T-helper 1 cell treated with Interleukin-12 subunit alpha and Interleukin-12 subunit beta and Interleukin-4 antibody, amounts not matched to agents 30 μg/mL and 1 μg/mL, for 36 hours (primary cell): ENCODE measurements at regions not wholly inside any gene's neighbourhood (a gene's known extent, or its start where the extent isn't known, plus 50 kb on each side); places are given as distances from the start of the nearest gene placed in this dataset.

Source experiments
- H3K27ac Mint-ChIP-seq: one replicate; pipeline ENCODE4 v1.8.0; 2021; ENCODE audit warnings: mild to moderate bottlenecking, mixed read lengths
- H3K27me3 Mint-ChIP-seq: one replicate; pipeline ENCODE4 v1.8.0; 2021; ENCODE audit warnings: low read depth, mixed read lengths
- H3K36me3 Mint-ChIP-seq: one replicate; pipeline ENCODE4 v1.8.0; 2021; ENCODE audit warnings: low read depth, mixed read lengths
- H3K4me1 Mint-ChIP-seq: one replicate; pipeline ENCODE4 v1.8.0; 2021; ENCODE audit warnings: low read depth, mixed read lengths
- H3K4me3 Mint-ChIP-seq: one replicate; pipeline ENCODE4 v1.8.0; 2021; ENCODE audit warnings: mild to moderate bottlenecking, moderate library complexity, mixed read lengths
- H3K9me3 Mint-ChIP-seq: one replicate; pipeline ENCODE4 v1.8.0; 2021; ENCODE audit warnings: mixed read lengths

GRCh38 chr15:87429754-87430153 lies 826.8 kb downstream of the NTRK3 start:
- H3K4me3 Mint-ChIP-seq: no peak overlapping the region
- H3K4me1 Mint-ChIP-seq: no peaks in the 10 kb centered on the region
- no peaks in the 10 kb centered on the region for H3K9me3 Mint-ChIP-seq
- H3K27me3 Mint-ChIP-seq: no peaks in the 10 kb centered on the region
- H3K27ac Mint-ChIP-seq: no peak overlapping the region
- no peaks in the 10 kb centered on the region for H3K36me3 Mint-ChIP-seq

- H3K4me3 Mint-ChIP-seq: no peak overlapping the region
Measured at GRCh38 chr15:87420017-87420416, 836.5 kb downstream of the NTRK3 start.

GRCh38 chr15:87419344-87419743 lies 837.2 kb downstream of the NTRK3 start:
- H3K4me3 Mint-ChIP-seq: no peak overlapping the region
- H3K27ac Mint-ChIP-seq: no peak overlapping the region
- no peaks in the 10 kb centered on the region for H3K9me3 Mint-ChIP-seq
- H3K4me1 Mint-ChIP-seq: no peaks in the 10 kb centered on the region
- no peaks in the 10 kb centered on the region for H3K36me3 Mint-ChIP-seq
- H3K27me3 Mint-ChIP-seq: no peaks in the 10 kb centered on the region

More at GRCh38 chr15:87420017-87420416, 836.5 kb downstream of the NTRK3 start:
- Mint-ChIP-seq H3K9me3 (no peaks in the 10 kb centered on the region), H3K27me3 (no peaks in the 10 kb centered on the region), H3K36me3 (no peaks in the 10 kb centered on the region), H3K4me1 (no peaks in the 10 kb centered on the region), H3K27ac (no peak overlapping the region)

- no peaks in the 10 kb centered on the region for H3K9me3 Mint-ChIP-seq
- H3K36me3 Mint-ChIP-seq: no peaks in the 10 kb centered on the region
- H3K27me3 Mint-ChIP-seq: no peaks in the 10 kb centered on the region
- no peaks in the 10 kb centered on the region for H3K4me1 Mint-ChIP-seq
- no peak overlapping the region for H3K4me3 Mint-ChIP-seq
- H3K27ac Mint-ChIP-seq: no peak overlapping the region
Measured at GRCh38 chr15:87416591-87417257, 839.8 kb downstream of the NTRK3 start.

- H3K27ac Mint-ChIP-seq: no peak overlapping the region
- H3K9me3 Mint-ChIP-seq: no peaks in the 10 kb centered on the region
- H3K36me3 Mint-ChIP-seq: no peaks in the 10 kb centered on the region
- H3K27me3 Mint-ChIP-seq: no peaks in the 10 kb centered on the region
- H3K4me3 Mint-ChIP-seq: no peak overlapping the region
- no peaks in the 10 kb centered on the region for H3K4me1 Mint-ChIP-seq
Measured at GRCh38 chr15:87408902-87409301, 847.6 kb downstream of the NTRK3 start.

- Mint-ChIP-seq H3K4me3 (no peak overlapping the region), H3K27ac (no peak overlapping the region), H3K4me1 (no peaks in the 10 kb centered on the region), H3K36me3 (no peaks in the 10 kb centered on the region), H3K27me3 (no peaks in the 10 kb centered on the region), H3K9me3 (peaks cover 6% of the 10 kb centered on the region)
Measured at GRCh38 chr15:87403973-87404372, 852.6 kb downstream of the NTRK3 start.

- H3K9me3 Mint-ChIP-seq: peaks cover 6% of the 10 kb centered on the region
- H3K36me3 Mint-ChIP-seq: no peaks in the 10 kb centered on the region
- no peaks in the 10 kb centered on the region for H3K27me3 Mint-ChIP-seq
- no peaks in the 10 kb centered on the region for H3K4me1 Mint-ChIP-seq
- H3K4me3 Mint-ChIP-seq: no peak overlapping the region
- no peak overlapping the region for H3K27ac Mint-ChIP-seq
Measured at GRCh38 chr15:87401973-87402372, 854.6 kb downstream of the NTRK3 start.

- Mint-ChIP-seq H3K36me3 (no peaks in the 10 kb centered on the region), H3K27me3 (no peaks in the 10 kb centered on the region), H3K4me1 (no peaks in the 10 kb centered on the region), H3K27ac (no peak overlapping the region), H3K4me3 (no peak overlapping the region), H3K9me3 (peaks cover 9% of the 10 kb centered on the region)
Measured at GRCh38 chr15:87394676-87395075, 861.9 kb downstream of the NTRK3 start.

- no peak overlapping the region for H3K4me3 Mint-ChIP-seq
Measured at GRCh38 chr15:87387766-87388165, 868.8 kb downstream of the NTRK3 start.

GRCh38 chr15:87374339-87374738 lies 882.2 kb downstream of the NTRK3 start:
- Mint-ChIP-seq H3K36me3 (no peaks in the 10 kb centered on the region), H3K27me3 (no peaks in the 10 kb centered on the region), H3K4me3 (no peak overlapping the region), H3K27ac (no peak overlapping the region), H3K4me1 (no peaks in the 10 kb centered on the region), H3K9me3 (peaks cover 6% of the 10 kb centered on the region)

More at GRCh38 chr15:87387766-87388165, 868.8 kb downstream of the NTRK3 start:
- Mint-ChIP-seq H3K27me3 (no peaks in the 10 kb centered on the region), H3K4me1 (no peaks in the 10 kb centered on the region), H3K9me3 (peaks cover 21% of the 10 kb centered on the region), H3K27ac (no peak overlapping the region), H3K36me3 (no peaks in the 10 kb centered on the region)

GRCh38 chr15:87369269-87369668 lies 887.3 kb downstream of the NTRK3 start:
- H3K27ac Mint-ChIP-seq: no peak overlapping the region
- no peaks in the 10 kb centered on the region for H3K36me3 Mint-ChIP-seq
- no peak overlapping the region for H3K4me3 Mint-ChIP-seq
- H3K27me3 Mint-ChIP-seq: no peaks in the 10 kb centered on the region
- no peaks in the 10 kb centered on the region for H3K4me1 Mint-ChIP-seq
- no peaks in the 10 kb centered on the region for H3K9me3 Mint-ChIP-seq

GRCh38 chr15:87368511-87368910 lies 888.0 kb downstream of the NTRK3 start:
- no peaks in the 10 kb centered on the region for H3K27me3 Mint-ChIP-seq
- no peak overlapping the region for H3K4me3 Mint-ChIP-seq
- no peaks in the 10 kb centered on the region for H3K36me3 Mint-ChIP-seq
- H3K9me3 Mint-ChIP-seq: no peaks in the 10 kb centered on the region
- no peaks in the 10 kb centered on the region for H3K4me1 Mint-ChIP-seq
- H3K27ac Mint-ChIP-seq: no peak overlapping the region

- H3K9me3 Mint-ChIP-seq: no peaks in the 10 kb centered on the region
Measured at GRCh38 chr15:87365186-87365585, 891.4 kb downstream of the NTRK3 start.

GRCh38 chr15:87362531-87362930 lies 894.0 kb downstream of the NTRK3 start:
- Mint-ChIP-seq H3K9me3 (no peaks in the 10 kb centered on the region), H3K36me3 (no peaks in the 10 kb centered on the region), H3K4me3 (no peak overlapping the region), H3K27me3 (no peaks in the 10 kb centered on the region), H3K27ac (no peak overlapping the region), H3K4me1 (no peaks in the 10 kb centered on the region)

More at GRCh38 chr15:87365186-87365585, 891.4 kb downstream of the NTRK3 start:
- Mint-ChIP-seq H3K27ac (no peak overlapping the region), H3K36me3 (no peaks in the 10 kb centered on the region), H3K4me1 (no peaks in the 10 kb centered on the region), H3K4me3 (no peak overlapping the region), H3K27me3 (no peaks in the 10 kb centered on the region)

GRCh38 chr15:87357637-87358313 lies 898.8 kb downstream of the NTRK3 start:
- H3K27me3 Mint-ChIP-seq: no peaks in the 10 kb centered on the region
- H3K4me3 Mint-ChIP-seq: no peak overlapping the region
- no peaks in the 10 kb centered on the region for H3K36me3 Mint-ChIP-seq
- H3K9me3 Mint-ChIP-seq: no peaks in the 10 kb centered on the region
- H3K4me1 Mint-ChIP-seq: no peaks in the 10 kb centered on the region
- H3K27ac Mint-ChIP-seq: no peak overlapping the region
